RWPE2 (cell line): ENCODE measurements at regions not wholly inside any gene's neighbourhood (a gene's known extent, or its start where the extent isn't known, plus 50 kb on each side); places are given as distances from the start of the nearest gene placed in this dataset.
A peak's percentile ranks its signal among the peaks of the same experiment; 100 is the strongest.

Experiments
- ATAC-seq: fragments of 200-7000 bp; cut with Tn5 transposase; 3 replicates; pipeline ENCODE4 v1.9.1; 2021; ENCODE audit warnings: low read depth
- DNase-seq: peaks from one replicate; pipeline ENCODE4 v3.0.0-alpha.2; 2020; ENCODE audit warnings: low spot score
- H3K27ac ChIP-seq: fragments of 450-650 bp; 2 replicates; pipeline ENCODE4 v1.5.1; 2017; ENCODE audit warnings: mild to moderate bottlenecking; ENCODE audit not compliant: poor library complexity, severe bottlenecking
- H3K27me3 ChIP-seq: fragments of 250-450 bp; sonication (Bioruptor Pico); 2 replicates; pipeline ENCODE4 v1.5.1; 2021; ENCODE audit warnings: mild to moderate bottlenecking, moderate library complexity; ENCODE audit not compliant: insufficient read depth, poor library complexity, severe bottlenecking
- H3K36me3 ChIP-seq: fragments of 250-450 bp; sonication (Bioruptor Pico); 2 replicates; pipeline ENCODE4 v1.5.1; 2020; ENCODE audit warnings: low read depth, mild to moderate bottlenecking, moderate library complexity
- H3K4me1 ChIP-seq: fragments of 250-450 bp; sonication (Bioruptor Pico); 2 replicates; pipeline ENCODE4 v1.5.1; 2021; ENCODE audit warnings: mild to moderate bottlenecking, moderate library complexity; ENCODE audit not compliant: insufficient read depth, poor library complexity, severe bottlenecking
- H3K4me3 ChIP-seq: fragments of 250-450 bp; sonication (Bioruptor Pico); 2 replicates; pipeline ENCODE4 v1.5.1; 2021; ENCODE audit warnings: mild to moderate bottlenecking, moderate library complexity; ENCODE audit not compliant: severe bottlenecking
- H3K9me3 ChIP-seq: fragments of 250-450 bp; sonication (Bioruptor Pico); 2 replicates; pipeline ENCODE4 v1.5.1; 2021; ENCODE audit warnings: mild to moderate bottlenecking, moderate library complexity; ENCODE audit not compliant: severe bottlenecking
- TF ChIP-seq, protein P1 (sequence below): fragments of 450-650 bp; IDR thresholded peaks from one replicate; pipeline ENCODE4 v1.5.1; 2017; ENCODE audit warnings: mild to moderate bottlenecking, moderate library complexity; ENCODE audit not compliant: poor library complexity, severe bottlenecking

DNA sequence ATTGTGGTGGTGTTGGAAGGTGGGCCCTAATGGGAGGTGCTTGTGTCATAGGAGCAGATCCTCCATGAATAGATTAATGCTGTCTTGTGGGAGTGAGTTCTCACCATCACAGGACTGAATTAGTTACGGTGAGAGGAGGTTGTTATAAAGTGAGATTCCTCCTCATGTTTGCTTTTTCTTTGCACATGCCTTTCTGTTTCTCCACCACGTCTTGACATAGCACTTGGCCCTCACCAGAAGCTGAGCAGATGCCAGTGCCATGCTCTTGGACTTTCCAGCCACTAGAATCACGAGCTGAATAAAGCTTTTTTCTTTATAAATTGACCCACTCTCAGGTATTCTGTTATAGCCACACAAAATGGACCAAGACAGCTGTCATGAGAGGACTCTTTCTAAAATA, 194.8 kb downstream of the PTPRU start:
- Histone ChIP-seq H3K27me3 (no peaks in the 10 kb centered on the region), H3K27ac (no peak overlapping the region), H3K4me3 (no peak overlapping the region), H3K4me1 (no peaks in the 10 kb centered on the region), H3K36me3 (no peaks in the 10 kb centered on the region), H3K9me3 (no peaks in the 10 kb centered on the region)
- ATAC-seq (no peak), DNase-seq (peak; percentile 2)
- TF ChIP-seq, protein P1, sequence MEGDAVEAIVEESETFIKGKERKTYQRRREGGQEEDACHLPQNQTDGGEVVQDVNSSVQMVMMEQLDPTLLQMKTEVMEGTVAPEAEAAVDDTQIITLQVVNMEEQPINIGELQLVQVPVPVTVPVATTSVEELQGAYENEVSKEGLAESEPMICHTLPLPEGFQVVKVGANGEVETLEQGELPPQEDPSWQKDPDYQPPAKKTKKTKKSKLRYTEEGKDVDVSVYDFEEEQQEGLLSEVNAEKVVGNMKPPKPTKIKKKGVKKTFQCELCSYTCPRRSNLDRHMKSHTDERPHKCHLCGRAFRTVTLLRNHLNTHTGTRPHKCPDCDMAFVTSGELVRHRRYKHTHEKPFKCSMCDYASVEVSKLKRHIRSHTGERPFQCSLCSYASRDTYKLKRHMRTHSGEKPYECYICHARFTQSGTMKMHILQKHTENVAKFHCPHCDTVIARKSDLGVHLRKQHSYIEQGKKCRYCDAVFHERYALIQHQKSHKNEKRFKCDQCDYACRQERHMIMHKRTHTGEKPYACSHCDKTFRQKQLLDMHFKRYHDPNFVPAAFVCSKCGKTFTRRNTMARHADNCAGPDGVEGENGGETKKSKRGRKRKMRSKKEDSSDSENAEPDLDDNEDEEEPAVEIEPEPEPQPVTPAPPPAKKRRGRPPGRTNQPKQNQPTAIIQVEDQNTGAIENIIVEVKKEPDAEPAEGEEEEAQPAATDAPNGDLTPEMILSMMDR: no peak

GRCh38 chr1:29429656-29430055, 193.3 kb downstream of the PTPRU start:
- ATAC-seq (no peak), DNase-seq (no peak)
- H3K4me3 ChIP-seq: no peak overlapping the region
- no peaks in the 10 kb centered on the region for H3K27me3 ChIP-seq
- TF ChIP-seq, protein P1: no peak
- H3K27ac ChIP-seq: no peak overlapping the region
- H3K36me3 ChIP-seq: no peaks in the 10 kb centered on the region
- H3K9me3 ChIP-seq: no peaks in the 10 kb centered on the region
- H3K4me1 ChIP-seq: no peaks in the 10 kb centered on the region

- H3K36me3 ChIP-seq: no peaks in the 10 kb centered on the region
- no peaks in the 10 kb centered on the region for H3K4me1 ChIP-seq
- H3K9me3 ChIP-seq: no peaks in the 10 kb centered on the region
- TF ChIP-seq, protein P1: no peak
- ATAC-seq: no peak
- no peak overlapping the region for H3K27ac ChIP-seq
- H3K4me3 ChIP-seq: no peak overlapping the region
- peak; percentile 8 for DNase-seq
- H3K27me3 ChIP-seq: no peaks in the 10 kb centered on the region
Measured at GRCh38 chr1:29428997-29429396, 192.7 kb downstream of the PTPRU start.

DNA sequence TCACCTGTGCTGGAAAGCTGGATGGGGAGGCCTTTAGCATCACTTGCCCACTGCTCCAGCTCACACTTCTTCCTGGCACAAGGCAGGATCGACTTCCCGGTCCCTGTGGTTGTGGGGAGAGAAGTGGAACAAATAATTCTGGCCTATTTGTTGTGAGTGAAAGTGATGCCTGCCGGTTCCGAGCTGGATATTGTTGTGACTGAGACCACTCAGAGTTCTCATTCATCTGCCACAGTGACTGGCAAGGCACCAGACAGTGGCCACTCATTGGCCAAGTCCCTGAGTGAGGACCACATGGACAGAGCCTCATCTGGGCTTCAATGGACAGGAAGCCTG, 191.9 kb downstream of the PTPRU start:
- no peaks in the 10 kb centered on the region for H3K27me3 ChIP-seq
- no peaks in the 10 kb centered on the region for H3K36me3 ChIP-seq
- peak; percentile 10 for DNase-seq
- no peak for ATAC-seq
- H3K27ac ChIP-seq: no peak overlapping the region
- TF ChIP-seq, protein P1: no peak
- no peaks in the 10 kb centered on the region for H3K4me1 ChIP-seq
- no peak overlapping the region for H3K4me3 ChIP-seq
- no peaks in the 10 kb centered on the region for H3K9me3 ChIP-seq

DNA sequence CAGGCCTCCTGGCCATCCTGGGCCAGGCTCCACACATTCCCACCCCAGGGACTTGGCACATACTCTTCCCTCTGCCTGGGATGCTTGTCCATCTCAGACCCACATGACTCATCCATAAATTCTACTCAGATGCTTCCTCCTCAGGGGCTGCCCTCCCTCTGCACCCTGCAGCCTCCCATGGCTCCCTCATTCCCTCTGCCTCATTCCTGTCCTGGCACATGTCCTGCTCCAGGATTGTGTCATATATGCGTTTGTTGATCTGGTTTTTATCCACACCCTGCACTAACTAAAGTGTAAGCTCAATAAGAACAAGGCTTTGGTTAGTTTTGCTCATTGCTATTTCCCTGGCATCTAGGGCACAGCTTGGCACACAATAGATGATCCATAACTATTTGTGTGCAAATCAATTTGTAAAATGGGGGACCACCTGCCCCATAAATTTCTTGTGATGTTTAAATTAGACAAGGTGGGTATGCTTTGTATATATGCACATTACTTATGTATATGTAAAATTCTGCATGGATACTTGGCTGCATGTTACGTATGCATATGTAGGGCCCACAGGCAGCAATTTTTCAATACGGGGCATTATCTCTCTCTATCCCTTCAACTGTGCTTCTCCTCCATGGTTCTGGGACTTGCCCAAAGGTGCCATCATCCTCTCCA, 191.4 kb downstream of the PTPRU start:
- TF ChIP-seq, protein P1: no peak
- Histone ChIP-seq H3K36me3 (no peaks in the 10 kb centered on the region), H3K4me3 (no peak overlapping the region), H3K27ac (no peak overlapping the region), H3K4me1 (no peaks in the 10 kb centered on the region), H3K27me3 (no peaks in the 10 kb centered on the region), H3K9me3 (no peaks in the 10 kb centered on the region)
- DNase-seq: peak; percentile 18
- ATAC-seq: no peak
